ENCODE measurements at regions not wholly inside any gene's neighbourhood (a gene's known extent, or its start where the extent isn't known, plus 50 kb on each side); places are given as distances from the start of the nearest gene placed in this dataset.
"Not testable (repeated sequence)": the region's sequence is repeated elsewhere in the genome, so short reads cannot be mapped to it uniquely, and the experiment has no call there.

DNA sequence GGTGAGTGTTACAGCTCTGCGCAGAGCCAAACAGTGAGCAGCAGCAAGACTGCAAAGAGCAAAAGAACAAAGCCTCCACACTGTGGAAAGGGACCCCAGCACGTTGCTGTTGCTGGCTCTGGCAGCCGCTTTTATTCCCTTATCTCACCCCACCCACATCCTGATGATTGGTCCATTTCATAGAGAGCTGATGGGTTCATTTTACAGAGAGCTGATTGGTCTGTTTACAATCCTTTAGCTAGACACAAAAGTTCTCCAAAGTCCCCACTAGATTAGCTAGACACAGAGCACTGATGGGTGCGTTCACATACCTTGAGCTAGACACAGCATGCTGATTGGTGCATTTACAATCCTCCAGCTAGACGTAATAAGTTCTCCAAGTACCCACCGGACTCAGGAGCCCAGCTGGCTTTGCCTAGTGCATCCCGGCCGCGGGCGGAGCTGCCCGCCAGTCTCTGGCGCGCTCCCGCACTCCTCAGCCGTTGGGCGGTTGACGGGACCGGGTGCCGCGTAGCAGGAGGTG, 291.4 kb upstream of the PRSS16 start:
- TF ChIP-seq, protein P1, sequence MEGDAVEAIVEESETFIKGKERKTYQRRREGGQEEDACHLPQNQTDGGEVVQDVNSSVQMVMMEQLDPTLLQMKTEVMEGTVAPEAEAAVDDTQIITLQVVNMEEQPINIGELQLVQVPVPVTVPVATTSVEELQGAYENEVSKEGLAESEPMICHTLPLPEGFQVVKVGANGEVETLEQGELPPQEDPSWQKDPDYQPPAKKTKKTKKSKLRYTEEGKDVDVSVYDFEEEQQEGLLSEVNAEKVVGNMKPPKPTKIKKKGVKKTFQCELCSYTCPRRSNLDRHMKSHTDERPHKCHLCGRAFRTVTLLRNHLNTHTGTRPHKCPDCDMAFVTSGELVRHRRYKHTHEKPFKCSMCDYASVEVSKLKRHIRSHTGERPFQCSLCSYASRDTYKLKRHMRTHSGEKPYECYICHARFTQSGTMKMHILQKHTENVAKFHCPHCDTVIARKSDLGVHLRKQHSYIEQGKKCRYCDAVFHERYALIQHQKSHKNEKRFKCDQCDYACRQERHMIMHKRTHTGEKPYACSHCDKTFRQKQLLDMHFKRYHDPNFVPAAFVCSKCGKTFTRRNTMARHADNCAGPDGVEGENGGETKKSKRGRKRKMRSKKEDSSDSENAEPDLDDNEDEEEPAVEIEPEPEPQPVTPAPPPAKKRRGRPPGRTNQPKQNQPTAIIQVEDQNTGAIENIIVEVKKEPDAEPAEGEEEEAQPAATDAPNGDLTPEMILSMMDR (conservative IDR thresholded peaks at IDR 0.05 in 1 of 2, IDR thresholded peaks at IDR 0.05 in 1 of 2; ENCODE audit: extremely low read depth in 1 of 2, insufficient read depth in 1 of 2, low read depth in 1 of 2, low read length in 2 of 2): not testable (repeated sequence)
- TF ChIP-seq EZH2 (IDR thresholded peaks at IDR 0.05; ENCODE audit: borderline replicate concordance, low read length): not testable (repeated sequence)

Data from mammary epithelial cell (primary cell).